Activated CD8-positive, alpha-beta T cell treated with anti-CD3 and anti-CD28 coated beads for 36 hours (primary cell): ENCODE measurements at regions not wholly inside any gene's neighbourhood (a gene's known extent, or its start where the extent isn't known, plus 50 kb on each side); places are given as distances from the start of the nearest gene placed in this dataset.
A peak's percentile ranks its signal among the peaks of the same experiment; 100 is the strongest.
"Not testable (repeated sequence)": the region's sequence is repeated elsewhere in the genome, so short reads cannot be mapped to it uniquely, and the experiment has no call there.

ENCODE experiments used
- ATAC-seq: fragments of 200-7000 bp; cut with Tn5 transposase; one replicate; pipeline ENCODE4 v1.10.0; 2021; ENCODE audit warnings: mild to moderate bottlenecking, moderate library complexity
- CTCF ChIA-PET: fragments of 350-600 bp; sonication (Branson Sonifier 250); formaldehyde crosslinking; loops from one replicate; lab custom pipeline; 2021; ENCODE audit warnings: antibody characterized with exemption; lab: Charles Lee
- POLR2A ChIA-PET: fragments of 350-600 bp; sonication (Branson Sonifier 250); formaldehyde crosslinking; loops from one replicate; lab custom pipeline; 2021; ENCODE audit warnings: antibody characterized with exemption; lab: Charles Lee
- DNase-seq: peaks from one replicate; pipeline ENCODE4 v3.0.0-alpha.2; 2020
- H3K27ac Mint-ChIP-seq: one replicate; pipeline ENCODE4 v1.8.0; 2021; ENCODE audit warnings: mild to moderate bottlenecking, mixed read lengths
- H3K27me3 Mint-ChIP-seq: one replicate; pipeline ENCODE4 v1.8.0; 2021; ENCODE audit warnings: mixed read lengths
- H3K36me3 Mint-ChIP-seq: one replicate; pipeline ENCODE4 v1.8.0; 2021; ENCODE audit warnings: low read depth, mixed read lengths
- H3K4me1 Mint-ChIP-seq: one replicate; pipeline ENCODE4 v1.8.0; 2021; ENCODE audit warnings: low read depth, mixed read lengths
- H3K4me3 Mint-ChIP-seq: one replicate; pipeline ENCODE4 v1.8.0; 2021; ENCODE audit warnings: mild to moderate bottlenecking, moderate library complexity, mixed read lengths
- H3K9me3 Mint-ChIP-seq: one replicate; pipeline ENCODE4 v1.8.0; 2021; ENCODE audit warnings: mixed read lengths
- intact Hi-C: fragments of 100-400 bp; cut with micrococcal nuclease; formaldehyde crosslinking; loops from one replicate; pipeline ENCODE4 v1.10.0; 2022
- TF ChIP-seq, protein P1 (sequence below): fragments of 200-600 bp; IDR thresholded peaks from one replicate; pipeline ENCODE4 v1.8.0; 2022; ENCODE audit warnings: antibody characterized with exemption, mild to moderate bottlenecking

DNA sequence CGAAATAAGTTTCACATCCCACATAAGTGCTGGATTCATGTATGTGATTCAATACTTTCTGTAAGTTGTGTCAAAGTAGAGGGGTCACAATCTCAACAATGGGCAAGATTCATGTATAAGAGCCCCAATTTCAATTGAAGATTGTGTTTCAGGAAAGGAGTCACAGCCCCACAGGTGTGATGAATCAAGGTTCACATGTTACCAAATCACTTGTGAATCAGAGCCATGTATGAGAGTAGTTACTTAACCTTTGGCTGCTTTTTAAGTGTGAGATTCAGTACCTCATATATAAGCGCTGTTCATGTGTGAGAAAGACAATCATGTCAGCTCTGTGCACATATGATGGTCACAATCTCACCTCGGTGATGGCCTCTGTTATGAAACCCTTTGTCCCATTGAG lies 1100.0 kb upstream of the AMELY start:
- H3K36me3 Mint-ChIP-seq: no peaks in the 10 kb centered on the region
- no peak overlapping the region for H3K4me3 Mint-ChIP-seq
- ChIA-PET POLR2A (no interaction called here), CTCF (no interaction called here)
- no peaks in the 10 kb centered on the region for H3K9me3 Mint-ChIP-seq
- DNase-seq: no peak
- no peak for ATAC-seq
- no peaks in the 10 kb centered on the region for H3K27me3 Mint-ChIP-seq
- no peak overlapping the region for H3K27ac Mint-ChIP-seq
- TF ChIP-seq, protein P1, sequence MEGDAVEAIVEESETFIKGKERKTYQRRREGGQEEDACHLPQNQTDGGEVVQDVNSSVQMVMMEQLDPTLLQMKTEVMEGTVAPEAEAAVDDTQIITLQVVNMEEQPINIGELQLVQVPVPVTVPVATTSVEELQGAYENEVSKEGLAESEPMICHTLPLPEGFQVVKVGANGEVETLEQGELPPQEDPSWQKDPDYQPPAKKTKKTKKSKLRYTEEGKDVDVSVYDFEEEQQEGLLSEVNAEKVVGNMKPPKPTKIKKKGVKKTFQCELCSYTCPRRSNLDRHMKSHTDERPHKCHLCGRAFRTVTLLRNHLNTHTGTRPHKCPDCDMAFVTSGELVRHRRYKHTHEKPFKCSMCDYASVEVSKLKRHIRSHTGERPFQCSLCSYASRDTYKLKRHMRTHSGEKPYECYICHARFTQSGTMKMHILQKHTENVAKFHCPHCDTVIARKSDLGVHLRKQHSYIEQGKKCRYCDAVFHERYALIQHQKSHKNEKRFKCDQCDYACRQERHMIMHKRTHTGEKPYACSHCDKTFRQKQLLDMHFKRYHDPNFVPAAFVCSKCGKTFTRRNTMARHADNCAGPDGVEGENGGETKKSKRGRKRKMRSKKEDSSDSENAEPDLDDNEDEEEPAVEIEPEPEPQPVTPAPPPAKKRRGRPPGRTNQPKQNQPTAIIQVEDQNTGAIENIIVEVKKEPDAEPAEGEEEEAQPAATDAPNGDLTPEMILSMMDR: no peak
- no peaks in the 10 kb centered on the region for H3K4me1 Mint-ChIP-seq
- intact Hi-C loops: no loop called here

DNA sequence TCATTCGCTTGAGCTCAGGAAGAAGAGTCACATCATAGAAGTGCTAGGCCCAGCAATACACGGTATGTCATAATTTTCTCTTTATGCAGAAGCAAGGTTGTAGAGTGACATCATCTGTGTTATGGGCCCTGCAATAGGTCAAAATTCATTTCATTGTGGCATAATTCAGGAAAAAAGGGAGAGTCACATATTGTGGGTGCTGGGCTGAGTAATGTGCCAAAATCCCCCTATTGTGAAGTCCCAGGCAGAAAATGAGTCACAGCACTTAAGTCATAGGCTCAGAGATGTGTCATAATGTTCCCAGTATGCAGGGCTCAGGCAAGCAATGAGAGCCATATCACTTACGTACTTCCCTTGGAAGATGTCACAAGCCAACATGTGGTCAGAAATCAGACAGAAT lies 1092.6 kb upstream of the AMELY start:
- Mint-ChIP-seq H3K36me3 (no peaks in the 10 kb centered on the region), H3K4me1 (peaks cover 16% of the 10 kb centered on the region), H3K27me3 (no peaks in the 10 kb centered on the region), H3K27ac (peak overlapping the region; percentile 52), H3K4me3 (no peak overlapping the region), H3K9me3 (peaks cover 3% of the 10 kb centered on the region)
- TF ChIP-seq, protein P1: no peak
- intact Hi-C loops: no loop called here
- POLR2A ChIA-PET: no interaction called here
- DNase-seq: peak; percentile 33
- CTCF ChIA-PET: no interaction called here
- peak; percentile 85 for ATAC-seq

- ChIA-PET CTCF (no interaction called here), POLR2A (no interaction called here)
- DNase-seq (no peak), ATAC-seq (no peak)
- Mint-ChIP-seq H3K4me3 (no peak overlapping the region), H3K36me3 (no peaks in the 10 kb centered on the region), H3K4me1 (no peaks in the 10 kb centered on the region), H3K27ac (no peak overlapping the region), H3K9me3 (peaks cover 5% of the 10 kb centered on the region), H3K27me3 (no peaks in the 10 kb centered on the region)
- TF ChIP-seq, protein P1: no peak
- intact Hi-C loops: no loop called here
These were observed 1085.2 kb upstream of the AMELY start for GRCh38 chrY:7996726-7997125.

DNA sequence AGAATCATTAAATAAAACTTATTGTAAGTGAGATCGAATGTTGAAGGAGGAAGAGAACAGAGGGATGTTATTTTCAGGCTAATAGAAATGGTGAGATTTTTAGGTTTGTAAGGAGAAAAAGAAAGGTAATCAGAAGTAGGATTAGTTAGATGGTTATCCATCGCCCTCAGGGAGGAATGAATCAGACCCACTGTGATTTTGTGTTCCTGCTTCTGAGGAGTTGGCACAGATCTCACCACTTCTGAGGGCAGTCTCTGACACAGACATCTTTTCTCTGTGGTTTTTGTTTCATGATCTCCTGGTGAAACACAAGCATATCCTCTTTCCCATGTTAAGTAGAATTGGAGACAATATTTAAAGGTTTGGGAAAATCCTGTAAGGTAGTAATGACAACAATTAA lies 1083.2 kb upstream of the AMELY start:
- ATAC-seq, intact Hi-C loops, POLR2A ChIA-PET, DNase-seq, H3K36me3 Mint-ChIP-seq, H3K27ac Mint-ChIP-seq, H3K4me1 Mint-ChIP-seq, H3K4me3 Mint-ChIP-seq, H3K9me3 Mint-ChIP-seq, H3K27me3 Mint-ChIP-seq, CTCF ChIA-PET: not testable (repeated sequence)

DNA sequence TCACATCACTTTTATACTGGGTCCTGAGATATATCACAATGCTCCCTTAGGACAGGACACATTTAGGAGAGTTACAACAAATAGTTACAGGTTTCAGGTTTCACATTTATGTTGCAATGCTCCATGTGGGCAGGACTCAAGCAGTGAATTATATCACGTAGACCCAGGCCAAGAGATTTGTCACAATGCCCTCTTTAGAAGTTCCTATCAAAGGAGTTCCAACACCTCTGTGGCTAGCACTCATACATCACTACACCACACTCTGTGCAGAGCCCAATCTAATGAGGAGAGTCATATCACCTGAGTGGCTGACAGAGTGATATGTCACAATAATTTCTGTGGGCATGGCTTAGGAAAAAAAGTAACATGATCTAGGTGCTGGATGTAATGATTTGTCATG lies 1068.2 kb upstream of the AMELY start:
- ChIA-PET CTCF (no interaction called here), POLR2A (no interaction called here)
- H3K9me3 Mint-ChIP-seq: no peaks in the 10 kb centered on the region
- TF ChIP-seq, protein P1: no peak
- H3K27me3 Mint-ChIP-seq: no peaks in the 10 kb centered on the region
- DNase-seq: no peak
- no peaks in the 10 kb centered on the region for H3K4me1 Mint-ChIP-seq
- intact Hi-C loops: no loop called here
- no peaks in the 10 kb centered on the region for H3K36me3 Mint-ChIP-seq
- no peak for ATAC-seq
- no peak overlapping the region for H3K27ac Mint-ChIP-seq
- no peak overlapping the region for H3K4me3 Mint-ChIP-seq

DNA sequence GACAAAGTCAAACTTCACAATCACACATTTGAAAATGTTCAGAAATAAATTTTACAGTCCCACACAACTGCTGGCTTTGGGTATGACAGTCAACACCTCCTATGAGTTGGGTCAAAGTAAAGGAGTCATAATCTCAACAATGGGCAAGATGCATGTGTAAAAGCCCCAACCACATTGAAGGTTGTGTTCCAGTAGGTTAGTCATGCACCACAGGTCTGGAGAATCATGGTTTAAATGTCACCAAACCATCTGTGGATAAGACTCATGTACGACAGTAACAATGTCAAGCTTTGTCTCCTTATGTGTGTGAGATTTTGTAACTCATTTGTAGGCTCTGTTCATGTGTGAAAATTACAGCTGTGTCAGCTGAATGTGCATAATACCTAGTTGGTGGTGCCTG lies 1065.7 kb upstream of the AMELY start:
- CTCF ChIA-PET: no interaction called here
- ATAC-seq: peak; percentile 49

More for the DNA sequence above, 1065.7 kb upstream of the AMELY start:
- Mint-ChIP-seq H3K27ac (no peak overlapping the region), H3K36me3 (no peaks in the 10 kb centered on the region), H3K27me3 (no peaks in the 10 kb centered on the region), H3K4me3 (no peak overlapping the region), H3K9me3 (no peaks in the 10 kb centered on the region), H3K4me1 (no peaks in the 10 kb centered on the region)
- POLR2A ChIA-PET: no interaction called here
- TF ChIP-seq, protein P1: no peak
- peak; percentile 1 for DNase-seq
- intact Hi-C loops: no loop called here
